ENCODE measurements at regions not wholly inside any gene's neighbourhood (a gene's known extent, or its start where the extent isn't known, plus 50 kb on each side); places are given as distances from the start of the nearest gene placed in this dataset.
"Not testable (repeated sequence)": the region's sequence is repeated elsewhere in the genome, so short reads cannot be mapped to it uniquely, and the experiment has no call there.

DNA sequence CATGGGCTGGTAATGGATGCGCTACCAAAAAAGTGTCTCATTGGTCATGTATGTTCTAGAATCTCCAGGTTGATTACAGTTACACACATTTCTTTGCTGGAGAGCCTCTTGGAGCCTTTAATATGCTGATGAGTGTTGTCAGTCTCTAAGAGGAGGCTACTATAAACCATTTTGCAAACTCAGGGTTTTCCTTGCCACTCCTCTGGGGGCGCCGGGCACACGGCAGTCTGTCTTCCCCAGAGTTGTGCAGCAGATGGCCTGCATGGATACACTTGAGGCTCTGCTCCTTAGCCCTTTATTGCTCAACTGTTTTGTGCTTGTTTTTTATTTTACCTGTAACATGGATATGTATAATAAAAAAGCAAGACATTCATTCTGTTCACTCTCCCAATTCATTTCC is 196.5 kb downstream of the ACTR3B start:
- H2BK5ac ChIP-seq (ENCODE audit: low read length): no peak overlapping the region
- no peak overlapping the region for H3K4ac ChIP-seq (ENCODE audit: low read depth, low read length)
- H2BK120ac ChIP-seq (ENCODE audit: low read depth, low read length): no peak overlapping the region
- H3K4me1 ChIP-seq (ENCODE audit: control insufficient read depth, low read depth, low read length): no peaks in the 10 kb centered on the region
- H3K18ac ChIP-seq (ENCODE audit: low read length): no peak overlapping the region
- no peak overlapping the region for H3K4me3 ChIP-seq (ENCODE audit: low read length)
- H4K5ac ChIP-seq (ENCODE audit: low read length): no peak overlapping the region
- H3K79me2 ChIP-seq (ENCODE audit: control insufficient read depth, insufficient read depth, low read length): no peaks in the 10 kb centered on the region
- no peak overlapping the region for H2BK15ac ChIP-seq (replicated peaks; ENCODE audit: low read depth)
- H3K36me3 ChIP-seq (ENCODE audit: control insufficient read depth, insufficient read depth, low read length): no peaks in the 10 kb centered on the region
- no peak overlapping the region for H3K27ac ChIP-seq (ENCODE audit: low read depth, low read length)
- no peak overlapping the region for H4K8ac ChIP-seq (ENCODE audit: low read depth, low read length)
- DNase-seq: peak; percentile 16
- H3K4me2 ChIP-seq (ENCODE audit: low read length): no peak overlapping the region
- no peaks in the 10 kb centered on the region for H3K27me3 ChIP-seq (ENCODE audit: insufficient read depth, low read length, poor library complexity)
- H3K79me1 ChIP-seq (ENCODE audit: low read length): no peaks in the 10 kb centered on the region
- no peak overlapping the region for H3K9ac ChIP-seq (ENCODE audit: low read length)
- no CpG with 5 or more reads among the region's 4 CpGs for WGBS (ENCODE audit: extremely low coverage, insufficient coverage, low lambda C conversion rate)
- H3K23ac ChIP-seq (ENCODE audit: low read length): no peak overlapping the region
- no peak overlapping the region for H2AK5ac ChIP-seq (ENCODE audit: low read length)
- no peak overlapping the region for H3K56ac ChIP-seq (ENCODE audit: low read length)

DNA sequence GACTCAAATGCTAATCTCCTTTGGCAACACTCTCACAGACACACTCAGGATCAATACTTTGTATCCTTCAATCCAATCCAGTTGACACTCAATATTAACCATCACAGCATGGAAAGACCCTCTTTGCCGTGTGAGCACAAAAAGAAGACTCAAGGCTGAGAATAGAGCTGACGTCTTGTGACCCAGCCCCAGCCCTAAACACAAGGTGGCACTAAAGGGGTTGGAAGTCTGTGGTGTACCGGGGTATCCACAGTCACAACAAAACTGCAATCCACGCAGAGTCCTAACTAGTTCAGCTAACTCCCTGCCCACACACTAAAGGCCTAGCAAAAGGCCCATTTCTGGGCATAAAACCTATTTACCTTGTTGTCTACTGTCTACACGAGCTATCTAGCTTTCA is 200.1 kb downstream of the ACTR3B start:
- H3K23ac ChIP-seq (ENCODE audit: low read length): no peak overlapping the region
- no peaks in the 10 kb centered on the region for H3K36me3 ChIP-seq (ENCODE audit: control insufficient read depth, insufficient read depth, low read length)
- no peak overlapping the region for H2BK5ac ChIP-seq (ENCODE audit: low read length)
- H3K9ac ChIP-seq (ENCODE audit: low read length): no peak overlapping the region
- H3K4me3 ChIP-seq (ENCODE audit: low read length): no peak overlapping the region
- no CpG with 5 or more reads among the region's 5 CpGs for WGBS (ENCODE audit: extremely low coverage, insufficient coverage, low lambda C conversion rate)
- no peak overlapping the region for H2BK15ac ChIP-seq (replicated peaks; ENCODE audit: low read depth)
- H3K79me1 ChIP-seq (ENCODE audit: low read length): no peaks in the 10 kb centered on the region
- no peak overlapping the region for H3K18ac ChIP-seq (ENCODE audit: low read length)
- no peak overlapping the region for H2AK5ac ChIP-seq (ENCODE audit: low read length)
- no peak overlapping the region for H3K27ac ChIP-seq (ENCODE audit: low read depth, low read length)
- no peak overlapping the region for H3K56ac ChIP-seq (ENCODE audit: low read length)
- no peak overlapping the region for H4K5ac ChIP-seq (ENCODE audit: low read length)
- no peak overlapping the region for H3K4me2 ChIP-seq (ENCODE audit: low read length)
- H3K79me2 ChIP-seq (ENCODE audit: control insufficient read depth, insufficient read depth, low read length): no peaks in the 10 kb centered on the region
- peak; percentile 49 for DNase-seq
- no peak overlapping the region for H2BK120ac ChIP-seq (ENCODE audit: low read depth, low read length)
- H3K27me3 ChIP-seq (ENCODE audit: insufficient read depth, low read length, poor library complexity): no peaks in the 10 kb centered on the region
- no peak overlapping the region for H3K4ac ChIP-seq (ENCODE audit: low read depth, low read length)
- no peak overlapping the region for H4K8ac ChIP-seq (ENCODE audit: low read depth, low read length)
- H3K4me1 ChIP-seq (ENCODE audit: control insufficient read depth, low read depth, low read length): no peaks in the 10 kb centered on the region

GRCh38 chr7:152961796-152962195 is 202.2 kb downstream of the ACTR3B start:
- H2BK5ac ChIP-seq (ENCODE audit: low read length); H4K5ac ChIP-seq (ENCODE audit: low read length); DNase-seq; H3K27me3 ChIP-seq (ENCODE audit: insufficient read depth, low read length, poor library complexity); H2BK15ac ChIP-seq (replicated peaks; ENCODE audit: low read depth); H2BK120ac ChIP-seq (ENCODE audit: low read depth, low read length); H4K8ac ChIP-seq (ENCODE audit: low read depth, low read length); H3K56ac ChIP-seq (ENCODE audit: low read length); H3K23ac ChIP-seq (ENCODE audit: low read length); H3K18ac ChIP-seq (ENCODE audit: low read length); H3K4me1 ChIP-seq (ENCODE audit: control insufficient read depth, low read depth, low read length); H3K4ac ChIP-seq (ENCODE audit: low read depth, low read length); H3K4me3 ChIP-seq (ENCODE audit: low read length); H3K9ac ChIP-seq (ENCODE audit: low read length); H2AK5ac ChIP-seq (ENCODE audit: low read length); H3K4me2 ChIP-seq (ENCODE audit: low read length); H3K27ac ChIP-seq (ENCODE audit: low read depth, low read length); H3K79me2 ChIP-seq (ENCODE audit: control insufficient read depth, insufficient read depth, low read length); H3K79me1 ChIP-seq (ENCODE audit: low read length); H3K36me3 ChIP-seq (ENCODE audit: control insufficient read depth, insufficient read depth, low read length): not testable (repeated sequence)
- WGBS (ENCODE audit: extremely low coverage, insufficient coverage, low lambda C conversion rate): no CpG with 5 or more reads among the region's 2 CpGs

DNA sequence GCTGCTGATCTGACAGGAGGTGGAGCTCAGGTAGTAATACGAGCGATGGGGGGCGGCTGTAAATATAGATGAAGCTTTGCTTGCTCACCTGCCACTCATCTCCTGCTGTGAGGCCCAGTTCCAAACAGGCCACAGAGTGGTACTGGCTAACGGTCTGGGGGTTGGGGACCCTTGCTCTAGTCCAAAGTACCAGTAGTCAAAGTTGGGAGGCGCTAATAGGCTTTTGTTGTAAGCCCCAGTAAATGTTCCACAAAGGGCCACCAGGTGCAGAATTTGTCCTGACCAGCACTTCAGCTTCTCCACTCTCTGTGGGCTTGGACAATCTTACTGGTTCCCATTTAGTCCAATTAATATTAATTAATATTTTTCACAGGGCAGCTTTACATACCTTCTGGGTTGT is 206.6 kb downstream of the ACTR3B start:
- no peaks in the 10 kb centered on the region for H3K79me1 ChIP-seq (ENCODE audit: low read length)
- H3K18ac ChIP-seq (ENCODE audit: low read length): no peak overlapping the region
- H2AK5ac ChIP-seq (ENCODE audit: low read length): no peak overlapping the region
- no peaks in the 10 kb centered on the region for H3K79me2 ChIP-seq (ENCODE audit: control insufficient read depth, insufficient read depth, low read length)
- H3K4me3 ChIP-seq (ENCODE audit: low read length): no peak overlapping the region
- H2BK5ac ChIP-seq (ENCODE audit: low read length): no peak overlapping the region
- H3K9ac ChIP-seq (ENCODE audit: low read length): no peak overlapping the region
- no peak overlapping the region for H2BK15ac ChIP-seq (replicated peaks; ENCODE audit: low read depth)
- H4K5ac ChIP-seq (ENCODE audit: low read length): no peak overlapping the region
- H3K4ac ChIP-seq (ENCODE audit: low read depth, low read length): no peak overlapping the region
- no peak overlapping the region for H2BK120ac ChIP-seq (ENCODE audit: low read depth, low read length)
- H3K4me1 ChIP-seq (ENCODE audit: control insufficient read depth, low read depth, low read length): no peaks in the 10 kb centered on the region
- DNase-seq: no peak
- H3K27me3 ChIP-seq (ENCODE audit: insufficient read depth, low read length, poor library complexity): no peaks in the 10 kb centered on the region
- no peak overlapping the region for H3K56ac ChIP-seq (ENCODE audit: low read length)
- H3K27ac ChIP-seq (ENCODE audit: low read depth, low read length): no peak overlapping the region
- H4K8ac ChIP-seq (ENCODE audit: low read depth, low read length): no peak overlapping the region
- no peak overlapping the region for H3K4me2 ChIP-seq (ENCODE audit: low read length)
- no CpG with 5 or more reads among the region's 5 CpGs for whole genome bisulfite sequencing (ENCODE audit: extremely low coverage, insufficient coverage, low lambda C conversion rate)
- H3K36me3 ChIP-seq (ENCODE audit: control insufficient read depth, insufficient read depth, low read length): no peaks in the 10 kb centered on the region
- H3K23ac ChIP-seq (ENCODE audit: low read length): no peak overlapping the region

DNA sequence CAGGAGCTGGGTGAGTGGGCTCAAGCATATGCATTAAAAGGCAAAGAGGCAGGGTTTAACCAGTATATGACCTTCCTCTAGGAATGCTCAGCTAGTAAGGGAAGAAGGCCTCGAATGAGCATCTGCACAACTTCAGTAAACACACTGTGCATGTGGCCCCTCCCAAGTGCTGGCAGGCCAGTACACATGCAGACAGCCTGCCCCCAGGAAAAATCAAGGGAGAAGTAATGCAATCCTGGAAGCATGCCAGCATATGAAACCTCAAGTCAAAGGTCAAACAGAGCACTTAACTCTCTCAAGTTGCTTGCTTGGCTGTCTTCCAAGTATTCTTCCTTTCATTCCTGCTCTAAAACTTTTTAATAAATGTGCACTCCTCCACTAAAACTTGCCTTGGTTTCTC is 208.4 kb downstream of the ACTR3B start:
- no peaks in the 10 kb centered on the region for H3K4me1 ChIP-seq (ENCODE audit: control insufficient read depth, low read depth, low read length)
- no peak overlapping the region for H3K18ac ChIP-seq (ENCODE audit: low read length)
- H3K79me2 ChIP-seq (ENCODE audit: control insufficient read depth, insufficient read depth, low read length): no peaks in the 10 kb centered on the region
- H3K27ac ChIP-seq (ENCODE audit: low read depth, low read length): no peak overlapping the region
- H3K79me1 ChIP-seq (ENCODE audit: low read length): no peaks in the 10 kb centered on the region
- H4K8ac ChIP-seq (ENCODE audit: low read depth, low read length): no peak overlapping the region
- H3K36me3 ChIP-seq (ENCODE audit: control insufficient read depth, insufficient read depth, low read length): no peaks in the 10 kb centered on the region
- no peak overlapping the region for H4K5ac ChIP-seq (ENCODE audit: low read length)
- H2BK120ac ChIP-seq (ENCODE audit: low read depth, low read length): no peak overlapping the region
- H3K56ac ChIP-seq (ENCODE audit: low read length): no peak overlapping the region
- no peak for DNase-seq
- H2AK5ac ChIP-seq (ENCODE audit: low read length): no peak overlapping the region
- no peaks in the 10 kb centered on the region for H3K27me3 ChIP-seq (ENCODE audit: insufficient read depth, low read length, poor library complexity)
- H3K4me3 ChIP-seq (ENCODE audit: low read length): no peak overlapping the region
- H3K23ac ChIP-seq (ENCODE audit: low read length): no peak overlapping the region
- WGBS (ENCODE audit: extremely low coverage, insufficient coverage, low lambda C conversion rate): no CpG with 5 or more reads among the region's 1 CpG
- no peak overlapping the region for H3K4ac ChIP-seq (ENCODE audit: low read depth, low read length)
- H3K9ac ChIP-seq (ENCODE audit: low read length): no peak overlapping the region
- no peak overlapping the region for H2BK15ac ChIP-seq (replicated peaks; ENCODE audit: low read depth)
- H2BK5ac ChIP-seq (ENCODE audit: low read length): no peak overlapping the region
- no peak overlapping the region for H3K4me2 ChIP-seq (ENCODE audit: low read length)

DNA sequence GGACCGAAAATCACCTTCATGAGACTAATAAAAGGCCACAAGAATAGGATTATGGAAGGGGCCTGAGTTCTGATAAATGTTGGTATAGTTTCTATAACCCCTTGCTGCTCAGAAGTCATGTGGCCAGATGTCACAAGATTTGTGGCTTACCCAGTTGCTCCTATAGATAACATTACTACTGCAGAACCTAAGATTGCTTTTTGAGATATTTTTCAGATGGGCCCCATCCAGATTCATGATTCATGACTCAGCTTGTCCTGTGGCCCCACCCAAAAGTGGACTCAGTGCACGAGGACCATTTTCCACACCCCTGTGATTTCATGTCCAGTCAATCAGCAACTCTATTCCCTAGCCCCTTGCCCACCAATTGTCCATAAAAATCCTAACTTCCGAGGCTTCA is 209.0 kb downstream of the ACTR3B start:
- H3K18ac ChIP-seq (ENCODE audit: low read length): no peak overlapping the region
- H3K4me3 ChIP-seq (ENCODE audit: low read length): no peak overlapping the region
- H3K36me3 ChIP-seq (ENCODE audit: control insufficient read depth, insufficient read depth, low read length): no peaks in the 10 kb centered on the region
- H3K4me1 ChIP-seq (ENCODE audit: control insufficient read depth, low read depth, low read length): no peaks in the 10 kb centered on the region
- no peak overlapping the region for H2BK15ac ChIP-seq (replicated peaks; ENCODE audit: low read depth)
- no peak overlapping the region for H3K23ac ChIP-seq (ENCODE audit: low read length)
- H3K27ac ChIP-seq (ENCODE audit: low read depth, low read length): no peak overlapping the region
- H3K4ac ChIP-seq (ENCODE audit: low read depth, low read length): no peak overlapping the region
- H2BK5ac ChIP-seq (ENCODE audit: low read length): no peak overlapping the region
- no peaks in the 10 kb centered on the region for H3K27me3 ChIP-seq (ENCODE audit: insufficient read depth, low read length, poor library complexity)
- H3K79me2 ChIP-seq (ENCODE audit: control insufficient read depth, insufficient read depth, low read length): no peaks in the 10 kb centered on the region
- no peak overlapping the region for H3K4me2 ChIP-seq (ENCODE audit: low read length)
- no peak overlapping the region for H3K56ac ChIP-seq (ENCODE audit: low read length)
- no peak overlapping the region for H2BK120ac ChIP-seq (ENCODE audit: low read depth, low read length)
- no peak overlapping the region for H2AK5ac ChIP-seq (ENCODE audit: low read length)
- WGBS (ENCODE audit: extremely low coverage, insufficient coverage, low lambda C conversion rate): no CpG with 5 or more reads among the region's 3 CpGs
- no peak overlapping the region for H4K5ac ChIP-seq (ENCODE audit: low read length)
- H4K8ac ChIP-seq (ENCODE audit: low read depth, low read length): no peak overlapping the region
- H3K79me1 ChIP-seq (ENCODE audit: low read length): no peaks in the 10 kb centered on the region
- H3K9ac ChIP-seq (ENCODE audit: low read length): no peak overlapping the region
- no peak for DNase-seq

Measured in mesendoderm (in vitro differentiated cells).